ENCODE measurements at regions not wholly inside any gene's neighbourhood (a gene's known extent, or its start where the extent isn't known, plus 50 kb on each side); places are given as distances from the start of the nearest gene placed in this dataset.
"Not testable (repeated sequence)": the region's sequence is repeated elsewhere in the genome, so short reads cannot be mapped to it uniquely, and the experiment has no call there.

DNA sequence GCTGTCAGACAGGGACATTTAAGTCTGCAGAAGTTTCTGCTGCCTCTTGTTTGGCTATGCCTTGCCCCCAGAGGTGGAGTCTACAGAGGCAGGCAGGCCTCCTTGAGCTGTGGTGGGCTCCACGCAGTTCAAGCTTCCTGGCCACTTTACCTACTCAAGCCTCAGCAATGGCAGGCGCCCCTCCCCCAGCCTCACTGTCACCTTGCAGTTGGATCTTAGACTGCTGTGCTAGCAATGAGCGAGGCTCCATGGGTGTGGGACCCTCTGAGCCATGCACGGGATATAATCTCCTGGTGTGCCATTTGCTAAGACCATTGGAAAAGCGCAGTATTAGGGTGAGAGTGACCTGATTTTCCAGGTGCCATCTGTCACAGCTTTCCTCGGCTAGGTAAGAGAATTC lies 542.7 kb upstream of the SEMA6A start:
- TF ChIP-seq YY1 (IDR thresholded peaks at IDR 0.05; ENCODE audit: insufficient read depth, insufficient read length); ZNF274 (IDR thresholded peaks at IDR 0.05; ENCODE audit: low read depth, low read length): not testable (repeated sequence)

Measured in NT2/D1 (cell line).